ENCODE measurements at regions not wholly inside any gene's neighbourhood (a gene's known extent, or its start where the extent isn't known, plus 50 kb on each side); places are given as distances from the start of the nearest gene placed in this dataset.
"Not testable (repeated sequence)": the region's sequence is repeated elsewhere in the genome, so short reads cannot be mapped to it uniquely, and the experiment has no call there.

DNA sequence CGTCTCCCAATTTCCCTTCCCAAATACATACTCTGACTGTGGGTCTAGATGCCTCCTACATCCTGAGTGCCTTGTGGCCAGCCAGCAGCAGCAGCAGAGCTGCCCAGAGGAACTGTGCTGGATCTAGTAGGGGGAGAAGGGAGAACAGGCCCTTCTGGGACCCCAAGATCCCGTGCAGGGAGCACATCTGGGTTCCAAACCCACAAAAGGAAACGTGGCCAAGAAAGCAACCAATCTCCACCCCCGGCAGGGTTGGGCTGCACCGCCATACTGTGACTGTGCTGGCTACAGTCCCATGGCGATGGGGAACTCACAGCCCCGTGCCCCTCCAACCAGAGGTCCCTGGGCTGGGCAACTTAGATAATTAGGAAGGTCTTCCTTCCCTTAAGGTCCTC is 86.3 kb downstream of the PPCDC start:
- CTCF ChIA-PET, result no interaction called here
- H3K36me3 Mint-ChIP-seq, result peaks cover 5% of the 10 kb centered on the region
- Histone ChIP-seq H3K36me3 (ENCODE audit: control insufficient read depth in 2 of 2, extremely low read depth in 1 of 2, insufficient read depth in 1 of 2, low read length in 1 of 2) (no peaks in the 10 kb centered on the region), H3K9me3 (peaks cover 3% of the 10 kb centered on the region), H3K27ac (ENCODE audit: low read length) (no peak overlapping the region), H3K27me3 (replicated peaks in 1 of 2; ENCODE audit: control insufficient read depth in 2 of 2, extremely low read depth in 1 of 2, insufficient read depth in 2 of 2, low read length in 1 of 2) (peaks cover 0 to 20% of the 10 kb centered on the region in 2 experiments), H3K4me1 (ENCODE audit: control insufficient read depth in 1 of 2, extremely low read depth in 1 of 2, insufficient read depth in 2 of 2, low read length in 2 of 2) (peaks cover 7 to 34% of the 10 kb centered on the region in 2 experiments), H3K4me3 (ENCODE audit: control insufficient read depth in 1 of 2, extremely low read depth in 1 of 2, low read length in 1 of 2) (no peak overlapping the region)
- POLR2A ChIA-PET, result no interaction called here
- H3K27ac Mint-ChIP-seq, result no peak overlapping the region
- peaks cover 30 to 41% (median 31%) of the 10 kb centered on the region in 3 donors for H3K4me1 Mint-ChIP-seq
- DNase-seq, result no peak
- H3K4me3 Mint-ChIP-seq, result no peak overlapping the region
- peaks cover 3 to 10% of the 10 kb centered on the region in 2 donors for H3K27me3 Mint-ChIP-seq
- 34% methylated on average over 6 of the region's 7 CpGs for WGBS (ENCODE audit: insufficient coverage)
- no peak for ATAC-seq (replicated peaks in 1 of 4)
- peaks cover 0 to 12% (median 7%) of the 10 kb centered on the region in 3 donors for H3K9me3 Mint-ChIP-seq

DNA sequence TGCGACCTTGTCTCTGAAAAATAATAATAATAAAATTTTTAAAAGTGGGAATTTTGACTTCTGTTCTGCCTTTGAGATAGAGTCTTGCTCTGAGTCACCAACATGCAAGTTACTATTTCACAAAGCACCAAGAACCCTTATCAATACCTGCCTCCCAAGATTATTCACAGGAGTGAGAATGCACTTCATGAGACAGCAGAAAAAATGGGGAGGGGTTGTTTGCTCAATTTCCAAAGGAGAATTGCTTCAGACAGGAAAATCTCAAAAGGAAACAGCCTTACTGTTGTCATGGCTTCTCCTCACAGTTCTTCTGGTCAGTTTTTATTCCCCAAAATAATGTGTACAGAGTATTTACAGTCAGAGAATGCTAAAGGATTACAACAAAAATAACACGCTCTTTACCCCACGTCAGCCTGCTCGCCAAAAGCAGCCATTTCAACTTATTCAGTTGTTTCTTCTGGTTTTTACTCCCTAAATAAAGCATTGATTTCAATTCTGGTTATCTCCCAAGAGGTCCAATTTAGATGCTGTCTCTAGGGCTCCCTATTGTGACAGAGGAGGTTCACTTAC is 89.0 kb downstream of the PPCDC start:
- H3K27ac Mint-ChIP-seq, result no peak overlapping the region
- Histone ChIP-seq H3K27me3 (replicated peaks in 1 of 2; ENCODE audit: control insufficient read depth in 2 of 2, extremely low read depth in 1 of 2, insufficient read depth in 2 of 2, low read length in 1 of 2) (peaks cover 0 to 20% of the 10 kb centered on the region in 2 experiments), H3K36me3 (ENCODE audit: control insufficient read depth in 2 of 2, extremely low read depth in 1 of 2, insufficient read depth in 1 of 2, low read length in 1 of 2) (no peaks in the 10 kb centered on the region), H3K9me3 (peaks cover 3% of the 10 kb centered on the region), H3K4me1 (ENCODE audit: control insufficient read depth in 1 of 2, extremely low read depth in 1 of 2, insufficient read depth in 2 of 2, low read length in 2 of 2) (peaks cover 7 to 27% of the 10 kb centered on the region in 2 experiments), H3K4me3 (ENCODE audit: control insufficient read depth in 1 of 2, extremely low read depth in 1 of 2, low read length in 1 of 2) (no peak overlapping the region), H3K27ac (ENCODE audit: low read length) (no peak overlapping the region)
- POLR2A ChIA-PET, result no interaction called here
- CTCF ChIA-PET, result interaction anchor here in 1 of 2 donors (0.7 kb wide), 2 partner anchors 67 to 96 kb away, joined by 3 to 6 read pairs; no protein-coding TSS in a partner anchor
- WGBS (ENCODE audit: insufficient coverage), result 92% methylated on average over 3 of the region's 4 CpGs
- DNase-seq (no peak), ATAC-seq (replicated peaks in 1 of 4) (no peak)
- peaks cover 3 to 10% of the 10 kb centered on the region in 2 donors for H3K27me3 Mint-ChIP-seq
- peaks cover 24 to 36% (median 28%) of the 10 kb centered on the region in 3 donors for H3K4me1 Mint-ChIP-seq
- H3K9me3 Mint-ChIP-seq, result peaks cover 0 to 12% (median 7%) of the 10 kb centered on the region in 3 donors
- H3K36me3 Mint-ChIP-seq, result peaks cover 5% of the 10 kb centered on the region
- H3K4me3 Mint-ChIP-seq, result no peak overlapping the region

DNA sequence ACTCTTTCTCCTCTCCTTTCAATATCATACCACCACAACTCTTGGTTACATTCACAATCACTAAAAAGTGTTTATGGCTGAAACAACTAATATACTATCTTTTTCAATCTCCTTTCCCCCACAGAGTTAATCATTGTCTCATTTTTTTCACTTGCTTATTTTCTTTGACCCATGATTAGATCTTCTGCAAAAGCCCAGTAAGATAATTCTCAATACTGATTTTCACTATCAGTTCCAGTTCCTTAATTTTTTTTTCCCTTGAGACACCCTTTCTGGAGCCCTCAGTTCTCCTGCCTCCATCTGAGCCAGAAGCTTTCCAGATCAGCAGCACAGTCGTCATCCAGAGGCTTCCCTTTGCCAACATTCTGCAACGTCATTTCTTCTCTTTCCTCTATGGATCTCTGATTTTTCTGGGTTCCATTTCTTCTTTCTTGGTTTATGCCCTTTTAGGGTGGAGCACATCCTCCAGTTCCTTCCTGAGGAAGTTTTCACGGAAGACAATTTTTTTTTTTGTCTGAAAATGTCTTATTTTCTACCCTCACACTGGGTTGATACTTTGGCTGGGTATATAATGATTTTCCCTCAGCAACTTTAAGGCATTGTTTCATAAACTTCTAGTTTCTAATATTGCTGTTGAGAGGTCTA is 88.7 kb upstream of the C15orf39 start:
- CTCF ChIA-PET, result no interaction called here
- 88% methylated on average over 2 of the region's 3 CpGs for WGBS (ENCODE audit: insufficient coverage)
- H3K4me3 ChIP-seq (ENCODE audit: control insufficient read depth in 1 of 2, extremely low read depth in 1 of 2, low read length in 1 of 2), result no peak overlapping the region
- no peak overlapping the region for H3K27ac ChIP-seq (ENCODE audit: low read length)
- Mint-ChIP-seq H3K4me1 (peaks cover 21 to 33% (median 24%) of the 10 kb centered on the region in 3 donors), H3K9me3 (peaks cover 0 to 12% (median 7%) of the 10 kb centered on the region in 3 donors), H3K4me3 (no peak overlapping the region), H3K36me3 (peaks cover 5% of the 10 kb centered on the region), H3K27me3 (peaks cover 3 to 8% of the 10 kb centered on the region in 2 donors), H3K27ac (no peak overlapping the region)
- no peak for DNase-seq
- POLR2A ChIA-PET, result no interaction called here
- peaks cover 3% of the 10 kb centered on the region for H3K9me3 ChIP-seq
- peaks cover 7 to 27% of the 10 kb centered on the region in 2 experiments for H3K4me1 ChIP-seq (ENCODE audit: control insufficient read depth in 1 of 2, extremely low read depth in 1 of 2, insufficient read depth in 2 of 2, low read length in 2 of 2)
- no peak for ATAC-seq (replicated peaks in 1 of 4)
- H3K27me3 ChIP-seq (replicated peaks in 1 of 2; ENCODE audit: control insufficient read depth in 2 of 2, extremely low read depth in 1 of 2, insufficient read depth in 2 of 2, low read length in 1 of 2), result peaks cover 0 to 20% of the 10 kb centered on the region in 2 experiments
- H3K36me3 ChIP-seq (ENCODE audit: control insufficient read depth in 2 of 2, extremely low read depth in 1 of 2, insufficient read depth in 1 of 2, low read length in 1 of 2), result no peaks in the 10 kb centered on the region

DNA sequence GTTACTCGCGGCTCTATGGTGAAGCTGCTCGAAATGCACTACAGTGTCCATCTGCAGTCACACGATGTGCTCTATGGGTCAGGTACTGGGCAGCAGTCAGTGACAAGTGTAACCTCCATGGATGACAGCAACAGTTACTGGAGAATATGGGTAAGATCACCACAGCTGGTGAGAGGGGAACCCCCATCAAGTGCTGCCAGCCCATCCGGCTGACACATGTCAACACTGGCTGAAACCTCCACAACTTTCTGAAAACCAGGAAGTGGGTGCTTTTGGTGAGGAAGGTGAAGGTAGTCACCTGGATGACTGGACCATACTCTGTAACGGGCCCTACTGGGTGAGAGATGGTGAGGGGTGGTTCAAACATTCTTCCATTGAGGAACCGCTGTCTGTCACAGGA is 87.4 kb upstream of the C15orf39 start:
- Mint-ChIP-seq H3K36me3 (peaks cover 5% of the 10 kb centered on the region), H3K4me1 (peaks cover 10 to 20% (median 11%) of the 10 kb centered on the region in 3 donors), H3K9me3 (peaks cover 0 to 12% (median 7%) of the 10 kb centered on the region in 3 donors), H3K27me3 (peaks cover 3 to 6% of the 10 kb centered on the region in 2 donors), H3K27ac (no peak overlapping the region), H3K4me3 (no peak overlapping the region)
- POLR2A ChIA-PET, result no interaction called here
- peaks cover 0 to 14% of the 10 kb centered on the region in 2 experiments for H3K27me3 ChIP-seq (replicated peaks in 1 of 2; ENCODE audit: control insufficient read depth in 2 of 2, extremely low read depth in 1 of 2, insufficient read depth in 2 of 2, low read length in 1 of 2)
- H3K27ac ChIP-seq (ENCODE audit: low read length), result no peak overlapping the region
- H3K4me3 ChIP-seq (ENCODE audit: control insufficient read depth in 1 of 2, extremely low read depth in 1 of 2, low read length in 1 of 2), result no peak overlapping the region
- no peaks in the 10 kb centered on the region for H3K36me3 ChIP-seq (ENCODE audit: control insufficient read depth in 2 of 2, extremely low read depth in 1 of 2, insufficient read depth in 1 of 2, low read length in 1 of 2)
- ATAC-seq (replicated peaks in 1 of 4) (no peak), DNase-seq (no peak)
- peaks cover 3% of the 10 kb centered on the region for H3K9me3 ChIP-seq
- CTCF ChIA-PET, result no interaction called here
- 90% methylated on average over 4 of the region's 7 CpGs for WGBS (ENCODE audit: insufficient coverage)
- H3K4me1 ChIP-seq (ENCODE audit: control insufficient read depth in 1 of 2, extremely low read depth in 1 of 2, insufficient read depth in 2 of 2, low read length in 2 of 2), result peaks cover 0 to 14% of the 10 kb centered on the region in 2 experiments

DNA sequence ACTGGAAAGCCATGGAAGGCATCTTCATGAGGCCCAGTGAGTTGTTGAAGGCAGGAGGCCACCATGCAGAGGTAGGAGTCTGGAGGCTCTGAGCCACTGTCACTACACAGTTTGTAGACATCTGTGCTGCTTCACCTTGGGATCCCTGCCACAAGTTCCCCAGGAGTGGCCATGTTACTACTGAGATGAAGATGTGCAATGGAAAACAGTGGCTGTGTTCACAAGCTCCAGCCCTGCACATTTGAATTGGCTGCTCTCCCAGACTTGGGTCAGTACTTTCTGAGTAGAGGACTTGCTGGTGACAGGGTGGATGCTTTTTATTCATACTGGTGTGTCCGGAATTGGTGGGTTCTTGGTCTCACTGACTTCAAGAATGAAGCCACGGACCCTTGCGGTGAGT is 86.9 kb upstream of the C15orf39 start:
- H3K36me3 ChIP-seq (ENCODE audit: control insufficient read depth in 2 of 2, extremely low read depth in 1 of 2, insufficient read depth in 1 of 2, low read length in 1 of 2), result no peaks in the 10 kb centered on the region
- no peak overlapping the region for H3K27ac ChIP-seq (ENCODE audit: low read length)
- peaks cover 3% of the 10 kb centered on the region for H3K9me3 ChIP-seq
- peaks cover 6 to 15% (median 7%) of the 10 kb centered on the region in 3 donors for H3K4me1 Mint-ChIP-seq
- no peak overlapping the region for H3K27ac Mint-ChIP-seq
- H3K27me3 Mint-ChIP-seq, result peaks cover 3 to 6% of the 10 kb centered on the region in 2 donors
- peaks cover 5% of the 10 kb centered on the region for H3K36me3 Mint-ChIP-seq
- CTCF ChIA-PET, result no interaction called here
- peaks cover 0 to 12% (median 7%) of the 10 kb centered on the region in 3 donors for H3K9me3 Mint-ChIP-seq
- no peak overlapping the region for H3K4me3 ChIP-seq (ENCODE audit: control insufficient read depth in 1 of 2, extremely low read depth in 1 of 2, low read length in 1 of 2)
- whole genome bisulfite sequencing (ENCODE audit: insufficient coverage), result no CpG with 5 or more reads among the region's 3 CpGs
- POLR2A ChIA-PET, result no interaction called here
- ATAC-seq (replicated peaks in 1 of 4) (no peak), DNase-seq (no peak)
- peaks cover 0 to 10% of the 10 kb centered on the region in 2 experiments for H3K4me1 ChIP-seq (ENCODE audit: control insufficient read depth in 1 of 2, extremely low read depth in 1 of 2, insufficient read depth in 2 of 2, low read length in 2 of 2)
- no peak overlapping the region for H3K4me3 Mint-ChIP-seq
- H3K27me3 ChIP-seq (replicated peaks in 1 of 2; ENCODE audit: control insufficient read depth in 2 of 2, extremely low read depth in 1 of 2, insufficient read depth in 2 of 2, low read length in 1 of 2), result peaks cover 0 to 9% of the 10 kb centered on the region in 2 experiments

DNA sequence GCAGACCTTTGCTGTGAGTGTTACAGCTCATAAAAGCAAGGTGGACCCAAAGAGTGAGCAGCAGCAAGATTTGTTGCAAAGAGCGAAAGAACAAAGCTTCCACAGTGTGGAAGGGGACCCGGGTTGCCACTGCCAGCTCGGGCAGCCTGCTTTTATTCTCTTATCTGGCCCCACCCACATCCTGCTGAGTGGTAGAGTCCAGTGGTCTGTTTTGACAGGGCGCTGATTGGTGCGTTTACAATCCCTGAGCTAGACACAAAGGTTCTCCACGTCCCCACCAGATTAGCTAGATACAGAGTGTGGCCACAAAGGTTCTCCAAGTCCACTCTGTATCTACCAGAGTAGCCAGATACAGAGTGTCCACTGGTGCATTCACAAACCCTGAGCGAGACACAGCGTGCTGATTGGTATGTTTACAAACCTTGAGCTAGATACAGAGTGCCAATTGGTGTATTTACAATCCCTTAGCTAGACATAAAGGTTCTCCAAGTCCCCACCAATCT is 86.2 kb upstream of the C15orf39 start:
- H3K4me1 ChIP-seq (ENCODE audit: control insufficient read depth in 1 of 2, extremely low read depth in 1 of 2, insufficient read depth in 2 of 2, low read length in 2 of 2); H3K36me3 ChIP-seq (ENCODE audit: control insufficient read depth in 2 of 2, extremely low read depth in 1 of 2, insufficient read depth in 1 of 2, low read length in 1 of 2); H3K27ac Mint-ChIP-seq; H3K27ac ChIP-seq (ENCODE audit: low read length); H3K36me3 Mint-ChIP-seq; H3K4me3 Mint-ChIP-seq; H3K27me3 Mint-ChIP-seq; DNase-seq; H3K27me3 ChIP-seq (replicated peaks in 1 of 2; ENCODE audit: control insufficient read depth in 2 of 2, extremely low read depth in 1 of 2, insufficient read depth in 2 of 2, low read length in 1 of 2); H3K9me3 ChIP-seq; POLR2A ChIA-PET; H3K4me3 ChIP-seq (ENCODE audit: control insufficient read depth in 1 of 2, extremely low read depth in 1 of 2, low read length in 1 of 2); CTCF ChIA-PET; ATAC-seq (replicated peaks in 1 of 4): not testable (repeated sequence)
- WGBS (ENCODE audit: insufficient coverage), result 92% methylated on average over 3 of the region's 8 CpGs
- peaks cover 0 to 12% (median 7%) of the 10 kb centered on the region in 3 donors for H3K9me3 Mint-ChIP-seq
- H3K4me1 Mint-ChIP-seq, result peaks cover 0 to 10% (median 3%) of the 10 kb centered on the region in 3 donors
